ENCODE measurements at regions not wholly inside any gene's neighbourhood (a gene's known extent, or its start where the extent isn't known, plus 50 kb on each side); places are given as distances from the start of the nearest gene placed in this dataset.

GRCh38 chr6:11327961-11328360 lies 95.5 kb upstream of the NEDD9 start:
- DNase-seq (ENCODE audit: extremely low read depth, low read depth): no peak
- TF ChIP-seq CTCF (IDR thresholded peaks at IDR 0.05; ENCODE audit: low read depth, low read length): no peak

- no peak for DNase-seq (ENCODE audit: extremely low read depth, low read depth)
- no peak for TF ChIP-seq CTCF (IDR thresholded peaks at IDR 0.05; ENCODE audit: low read depth, low read length)
Measured at GRCh38 chr6:11326116-11326515, 93.6 kb upstream of the NEDD9 start.

GRCh38 chr6:11324453-11325015 lies 92.1 kb upstream of the NEDD9 start:
- no peak for DNase-seq (ENCODE audit: extremely low read depth, low read depth)

GRCh38 chr6:11323666-11324452 lies 91.4 kb upstream of the NEDD9 start:
- no peak for TF ChIP-seq CTCF (IDR thresholded peaks at IDR 0.05; ENCODE audit: low read depth, low read length)
- no peak for DNase-seq (ENCODE audit: extremely low read depth, low read depth)

More at GRCh38 chr6:11324453-11325015, 92.1 kb upstream of the NEDD9 start:
- TF ChIP-seq CTCF (IDR thresholded peaks at IDR 0.05; ENCODE audit: low read depth, low read length): no peak

GRCh38 chr6:11322252-11322885 lies 89.9 kb upstream of the NEDD9 start:
- TF ChIP-seq CTCF (IDR thresholded peaks at IDR 0.05; ENCODE audit: low read depth, low read length): no peak
- DNase-seq (ENCODE audit: extremely low read depth, low read depth): no peak

- no peak for TF ChIP-seq CTCF (IDR thresholded peaks at IDR 0.05; ENCODE audit: low read depth, low read length)
- no peak for DNase-seq (ENCODE audit: extremely low read depth, low read depth)
Measured at GRCh38 chr6:11320914-11321597, 88.6 kb upstream of the NEDD9 start.

All from AG09319 (cell line).